Thymus (tissue), 11 donors: ENCODE measurements at regions not wholly inside any gene's neighbourhood (a gene's known extent, or its start where the extent isn't known, plus 50 kb on each side); places are given as distances from the start of the nearest gene placed in this dataset.

ENCODE experiments used
- DNase-seq, 9 donors: peaks; one replicate each; pipeline ENCODE4 v3.0.0-alpha.2; 2013; ENCODE audit warnings: low spot score in 9 of 9, low read depth in 6 of 9, missing footprints in 1 of 9
- H3K27ac ChIP-seq, 2 donors: one replicate each; pipeline ENCODE4 v1.5.1; 2013; ENCODE audit warnings: control low read depth in 1 of 2, low read depth in 1 of 2, low read length in 1 of 2, mild to moderate bottlenecking in 1 of 2, moderate library complexity in 1 of 2
- H3K27me3 ChIP-seq, 2 donors: one replicate each; pipeline ENCODE4 v1.5.1; 2013; ENCODE audit warnings: low read length in 1 of 2; ENCODE audit not compliant: control insufficient read depth in 2 of 2, insufficient read depth in 1 of 2
- H3K36me3 ChIP-seq, 2 donors: one replicate each; pipeline ENCODE4 v1.5.1; 2013; ENCODE audit warnings: low read length in 1 of 2, mild to moderate bottlenecking in 1 of 2, moderate library complexity in 1 of 2; ENCODE audit not compliant: control insufficient read depth in 2 of 2, insufficient read depth in 2 of 2
- H3K4me1 ChIP-seq, 2 donors: one replicate each; pipeline ENCODE4 v1.5.1; 2013; ENCODE audit warnings: low read length in 2 of 2; ENCODE audit not compliant: control insufficient read depth in 2 of 2, insufficient read depth in 2 of 2
- H3K4me3 ChIP-seq, 2 donors: one replicate each; pipeline ENCODE4 v1.5.1; 2013; ENCODE audit warnings: low read length in 2 of 2, control low read depth in 1 of 2, mild to moderate bottlenecking in 1 of 2
- H3K9me3 ChIP-seq, 2 donors: one replicate each; pipeline ENCODE4 v1.5.1; 2013; ENCODE audit warnings: low read length in 1 of 2, mild to moderate bottlenecking in 1 of 2; ENCODE audit not compliant: control insufficient read depth in 2 of 2, insufficient read depth in 1 of 2
- WGBS: extraction: QIAGEN DNeasy Blood & Tissue Kit; methylation state at CpG from one replicate; pipeline ENCODE4 v1.1.7; 2013; 5-methylcytosine and 5-hydroxymethylcytosine counted together
- donor health status: healthy.

GRCh38 chr18:10239991-10240634 lies 214.3 kb upstream of the APCDD1 start:
- Histone ChIP-seq H3K9me3 (no peaks in the 10 kb centered on the region), H3K36me3 (no peaks in the 10 kb centered on the region), H3K27ac (no peak overlapping the region), H3K4me3 (no peak overlapping the region), H3K4me1 (peaks cover 0 to 18% of the 10 kb centered on the region in 2 donors), H3K27me3 (no peaks in the 10 kb centered on the region)
- no peak for DNase-seq
- 88% methylated on average over 5 of the region's 5 CpGs for WGBS

- WGBS, result over 99% methylated on average over 2 of the region's 2 CpGs
- H3K4me3 ChIP-seq, result no peak overlapping the region
- H3K27me3 ChIP-seq, result no peaks in the 10 kb centered on the region
- DNase-seq, result no peak
- no peaks in the 10 kb centered on the region for H3K9me3 ChIP-seq
- peaks cover 0 to 24% of the 10 kb centered on the region in 2 donors for H3K4me1 ChIP-seq
- no peak overlapping the region for H3K27ac ChIP-seq
- no peaks in the 10 kb centered on the region for H3K36me3 ChIP-seq
Observed at GRCh38 chr18:10240973-10241372, 213.5 kb upstream of the APCDD1 start.

GRCh38 chr18:10241579-10241978 lies 212.9 kb upstream of the APCDD1 start:
- WGBS, result 96% methylated on average over 1 of the region's 1 CpG
- H3K36me3 ChIP-seq, result no peaks in the 10 kb centered on the region
- H3K27ac ChIP-seq, result no peak overlapping the region
- DNase-seq, result no peak
- no peaks in the 10 kb centered on the region for H3K27me3 ChIP-seq
- H3K4me1 ChIP-seq, result peaks cover 0 to 30% of the 10 kb centered on the region in 2 donors
- H3K4me3 ChIP-seq, result no peak overlapping the region
- H3K9me3 ChIP-seq, result no peaks in the 10 kb centered on the region

- Histone ChIP-seq H3K27ac (no peak overlapping the region), H3K36me3 (no peaks in the 10 kb centered on the region), H3K4me1 (peaks cover 0 to 45% of the 10 kb centered on the region in 2 donors), H3K4me3 (no peak overlapping the region), H3K27me3 (no peaks in the 10 kb centered on the region), H3K9me3 (no peaks in the 10 kb centered on the region)
- 91% methylated on average over 7 of the region's 7 CpGs for WGBS
- no peak for DNase-seq
Observed at GRCh38 chr18:10242936-10243680, 211.3 kb upstream of the APCDD1 start.

GRCh38 chr18:10244341-10244740 lies 210.1 kb upstream of the APCDD1 start:
- DNase-seq, result no peak
- Histone ChIP-seq H3K9me3 (no peaks in the 10 kb centered on the region), H3K4me1 (peaks cover 0 to 45% of the 10 kb centered on the region in 2 donors), H3K36me3 (no peaks in the 10 kb centered on the region), H3K27me3 (no peaks in the 10 kb centered on the region), H3K27ac (no peak overlapping the region), H3K4me3 (no peak overlapping the region)
- 96% methylated on average over 8 of the region's 8 CpGs for WGBS

- Histone ChIP-seq H3K4me3 (no peak overlapping the region), H3K9me3 (no peaks in the 10 kb centered on the region), H3K36me3 (no peaks in the 10 kb centered on the region), H3K27me3 (no peaks in the 10 kb centered on the region), H3K27ac (no peak overlapping the region), H3K4me1 (peaks cover 0 to 37% of the 10 kb centered on the region in 2 donors)
- 98% methylated on average over 11 of the region's 11 CpGs for WGBS
- no peak for DNase-seq
Observed at GRCh38 chr18:10245031-10245845, 209.2 kb upstream of the APCDD1 start.

- no peaks in the 10 kb centered on the region for H3K27me3 ChIP-seq
- peaks cover 0 to 34% of the 10 kb centered on the region in 2 donors for H3K4me1 ChIP-seq
- H3K9me3 ChIP-seq, result no peaks in the 10 kb centered on the region
- no peak overlapping the region for H3K4me3 ChIP-seq
- no peaks in the 10 kb centered on the region for H3K36me3 ChIP-seq
- WGBS, result 96% methylated on average over 6 of the region's 6 CpGs
- H3K27ac ChIP-seq, result no peak overlapping the region
- DNase-seq, result no peak
Observed at GRCh38 chr18:10245846-10246175, 208.6 kb upstream of the APCDD1 start.

GRCh38 chr18:10247021-10247741 lies 207.3 kb upstream of the APCDD1 start:
- H3K4me3 ChIP-seq, result no peak overlapping the region
- 85% methylated on average over 21 of the region's 21 CpGs for WGBS
- peak overlapping the region in 1 of 2 donors; percentile 65 for H3K27ac ChIP-seq
- DNase-seq, result peak; percentile 36 to 87 (median 55)
- no peaks in the 10 kb centered on the region for H3K9me3 ChIP-seq
- no peaks in the 10 kb centered on the region for H3K36me3 ChIP-seq
- H3K27me3 ChIP-seq, result no peaks in the 10 kb centered on the region
- peaks cover 0 to 34% of the 10 kb centered on the region in 2 donors for H3K4me1 ChIP-seq
